Retinal pigment epithelial cell (primary cell): ENCODE measurements at regions not wholly inside any gene's neighbourhood (a gene's known extent, or its start where the extent isn't known, plus 50 kb on each side); places are given as distances from the start of the nearest gene placed in this dataset.
"Not testable (repeated sequence)": the region's sequence is repeated elsewhere in the genome, so short reads cannot be mapped to it uniquely, and the experiment has no call there.

ENCODE experiments used
- DNase-seq: peaks from one replicate; pipeline ENCODE4 v3.0.0-alpha.2; 2010; ENCODE audit warnings: low read depth
- H3K4me3 ChIP-seq: 2 replicates; pipeline ENCODE4 v1.5.1; 2011; ENCODE audit warnings: mild to moderate bottlenecking, low read length, control low read depth, moderate library complexity
- CTCF ChIP-seq: conservative IDR thresholded peaks from 2 replicates; pipeline ENCODE4 v1.5.1; 2011; ENCODE audit warnings: low read depth, low read length, control low read depth, inconsistent platforms

- H3K4me3 ChIP-seq = no peak overlapping the region
- peak; percentile 20 for TF ChIP-seq CTCF
- DNase-seq = no peak
Measured at GRCh38 chr4:98828801-98829200, 100.1 kb downstream of the EIF4E start.

- DNase-seq = no peak
- H3K4me3 ChIP-seq = no peak overlapping the region
- TF ChIP-seq CTCF = no peak
Measured at GRCh38 chr4:98827661-98828060, 101.3 kb downstream of the EIF4E start.

- no peak for DNase-seq
- no peak overlapping the region for H3K4me3 ChIP-seq
- TF ChIP-seq CTCF = no peak
Measured at GRCh38 chr4:98822144-98822543, 106.8 kb downstream of the EIF4E start.

GRCh38 chr4:98818116-98818515 is 110.8 kb downstream of the EIF4E start:
- DNase-seq, H3K4me3 ChIP-seq: not testable (repeated sequence)

GRCh38 chr4:98816816-98817215 is 112.1 kb downstream of the EIF4E start:
- no peak for DNase-seq
- H3K4me3 ChIP-seq = no peak overlapping the region
- no peak for TF ChIP-seq CTCF

- DNase-seq = no peak
- no peak overlapping the region for H3K4me3 ChIP-seq
- TF ChIP-seq CTCF = no peak
Measured at GRCh38 chr4:98816386-98816785, 112.5 kb downstream of the EIF4E start.

GRCh38 chr4:98804403-98804802 is 124.5 kb downstream of the EIF4E start:
- TF ChIP-seq CTCF = no peak
- H3K4me3 ChIP-seq = no peak overlapping the region
- no peak for DNase-seq

GRCh38 chr4:98803251-98803650 is 125.7 kb downstream of the EIF4E start:
- no peak for TF ChIP-seq CTCF
- no peak for DNase-seq
- H3K4me3 ChIP-seq = no peak overlapping the region
